Astrocyte (in vitro differentiated cells and primary cell): ENCODE measurements at regions not wholly inside any gene's neighbourhood (a gene's known extent, or its start where the extent isn't known, plus 50 kb on each side); places are given as distances from the start of the nearest gene placed in this dataset.

ENCODE experiments used
- DNase-seq: peaks from one replicate; pipeline ENCODE4 v3.0.0-alpha.2; 2010; ENCODE audit warnings: low read depth
- FAIRE-seq: peaks from 2 replicates; lab custom pipeline; 2011; peaks lifted over from hg19 to GRCh38; lab: Jason Lieb, UNC
- H2AFZ ChIP-seq: 2 replicates; pipeline ENCODE4 v1.6.0; 2012; ENCODE audit warnings: low read depth, low read length, inconsistent platforms
- H3K27ac ChIP-seq: 2 replicates; pipeline ENCODE4 v1.5.1; 2011; ENCODE audit warnings: low read depth, low read length, inconsistent platforms
- H3K27me3 ChIP-seq: 2 replicates; pipeline ENCODE4 v1.6.0; 2011; ENCODE audit warnings: low read length, inconsistent platforms; ENCODE audit not compliant: insufficient read depth
- H3K36me3 ChIP-seq: 2 replicates; pipeline ENCODE4 v1.5.1; 2011; ENCODE audit warnings: low read length, inconsistent platforms; ENCODE audit not compliant: insufficient read depth
- H3K4me1 ChIP-seq: 2 replicates; pipeline ENCODE4 v1.5.1; 2011; ENCODE audit warnings: low read length, inconsistent platforms; ENCODE audit not compliant: insufficient read depth
- H3K4me2 ChIP-seq: 2 replicates; pipeline ENCODE4 v1.6.0; 2012; ENCODE audit warnings: low read length, inconsistent platforms
- H3K4me3 ChIP-seq: 2 replicates; pipeline ENCODE4 v1.5.1; 2011; ENCODE audit warnings: low read depth, mild to moderate bottlenecking, low read length, inconsistent platforms; ENCODE audit not compliant: insufficient read depth
- H3K79me2 ChIP-seq: 2 replicates; pipeline ENCODE4 v1.6.0; 2012; ENCODE audit warnings: mild to moderate bottlenecking, low read length, inconsistent platforms; ENCODE audit not compliant: insufficient read depth
- H3K9ac ChIP-seq: 2 replicates; pipeline ENCODE4 v1.6.0; 2012; ENCODE audit warnings: mild to moderate bottlenecking, low read length, inconsistent platforms
- H3K9me3 ChIP-seq: 2 replicates; pipeline ENCODE4 v1.5.1; 2012; ENCODE audit warnings: low read depth, mild to moderate bottlenecking, low read length, inconsistent platforms; ENCODE audit not compliant: insufficient read depth
- H4K20me1 ChIP-seq: 2 replicates; pipeline ENCODE4 v1.6.0; 2012; ENCODE audit warnings: low read length, inconsistent platforms; ENCODE audit not compliant: insufficient read depth
- H3K27ac Mint-ChIP-seq: one replicate; pipeline ENCODE4 v1.8.0; 2021; ENCODE audit warnings: mild to moderate bottlenecking, mixed read lengths; ENCODE audit not compliant: unreplicated experiment
- H3K27me3 Mint-ChIP-seq: one replicate; pipeline ENCODE4 v1.8.0; 2021; ENCODE audit warnings: low read depth, mixed read lengths; ENCODE audit not compliant: unreplicated experiment
- H3K36me3 Mint-ChIP-seq: one replicate; pipeline ENCODE4 v1.8.0; 2021; ENCODE audit warnings: low read depth, mixed read lengths; ENCODE audit not compliant: unreplicated experiment
- H3K4me1 Mint-ChIP-seq: one replicate; pipeline ENCODE4 v1.8.0; 2021; ENCODE audit warnings: low read depth, mixed read lengths; ENCODE audit not compliant: unreplicated experiment
- H3K4me3 Mint-ChIP-seq: one replicate; pipeline ENCODE4 v1.8.0; 2021; ENCODE audit warnings: mild to moderate bottlenecking, moderate library complexity, mixed read lengths; ENCODE audit not compliant: unreplicated experiment
- H3K9me3 Mint-ChIP-seq: one replicate; pipeline ENCODE4 v1.8.0; 2021; ENCODE audit warnings: mild to moderate bottlenecking, mixed read lengths; ENCODE audit not compliant: unreplicated experiment
- EZH2 ChIP-seq: IDR thresholded peaks from 2 replicates; pipeline ENCODE4 v1.6.1; 2012; ENCODE audit warnings: mild to moderate bottlenecking, low read length, inconsistent platforms; ENCODE audit not compliant: insufficient read depth
- TF ChIP-seq, protein P1 (sequence below): IDR thresholded peaks from 2 replicates; pipeline ENCODE4 v1.5.1; 2011; ENCODE audit warnings: low read depth, mild to moderate bottlenecking, inconsistent platforms, low read length, moderate library complexity; ENCODE audit not compliant: insufficient read depth

GRCh38 chr6:29999416-29999815 is 57.1 kb downstream of the HLA-A start:
- H3K9me3 Mint-ChIP-seq: peaks cover 12% of the 10 kb centered on the region
- peaks cover 83% of the 10 kb centered on the region for H3K27me3 Mint-ChIP-seq
- no peak for FAIRE-seq
- no peak overlapping the region for H3K9ac ChIP-seq
- no peaks in the 10 kb centered on the region for H3K79me2 ChIP-seq
- H3K36me3 Mint-ChIP-seq: peaks cover 2% of the 10 kb centered on the region
- no peak for DNase-seq
- no peaks in the 10 kb centered on the region for H3K36me3 ChIP-seq
- no peak overlapping the region for H3K4me3 Mint-ChIP-seq
- no peaks in the 10 kb centered on the region for H3K27me3 ChIP-seq
- no peaks in the 10 kb centered on the region for H3K9me3 ChIP-seq
- H3K27ac ChIP-seq: no peak overlapping the region
- H2AFZ ChIP-seq: no peak overlapping the region
- no peaks in the 10 kb centered on the region for H3K4me1 Mint-ChIP-seq
- no peak overlapping the region for H3K27ac Mint-ChIP-seq
- no peaks in the 10 kb centered on the region for H3K4me1 ChIP-seq
- TF ChIP-seq, protein P1, sequence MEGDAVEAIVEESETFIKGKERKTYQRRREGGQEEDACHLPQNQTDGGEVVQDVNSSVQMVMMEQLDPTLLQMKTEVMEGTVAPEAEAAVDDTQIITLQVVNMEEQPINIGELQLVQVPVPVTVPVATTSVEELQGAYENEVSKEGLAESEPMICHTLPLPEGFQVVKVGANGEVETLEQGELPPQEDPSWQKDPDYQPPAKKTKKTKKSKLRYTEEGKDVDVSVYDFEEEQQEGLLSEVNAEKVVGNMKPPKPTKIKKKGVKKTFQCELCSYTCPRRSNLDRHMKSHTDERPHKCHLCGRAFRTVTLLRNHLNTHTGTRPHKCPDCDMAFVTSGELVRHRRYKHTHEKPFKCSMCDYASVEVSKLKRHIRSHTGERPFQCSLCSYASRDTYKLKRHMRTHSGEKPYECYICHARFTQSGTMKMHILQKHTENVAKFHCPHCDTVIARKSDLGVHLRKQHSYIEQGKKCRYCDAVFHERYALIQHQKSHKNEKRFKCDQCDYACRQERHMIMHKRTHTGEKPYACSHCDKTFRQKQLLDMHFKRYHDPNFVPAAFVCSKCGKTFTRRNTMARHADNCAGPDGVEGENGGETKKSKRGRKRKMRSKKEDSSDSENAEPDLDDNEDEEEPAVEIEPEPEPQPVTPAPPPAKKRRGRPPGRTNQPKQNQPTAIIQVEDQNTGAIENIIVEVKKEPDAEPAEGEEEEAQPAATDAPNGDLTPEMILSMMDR: no peak
- TF ChIP-seq EZH2: no peak
- H4K20me1 ChIP-seq: no peaks in the 10 kb centered on the region
- no peak overlapping the region for H3K4me3 ChIP-seq
- no peak overlapping the region for H3K4me2 ChIP-seq

- H3K9me3 ChIP-seq: no peaks in the 10 kb centered on the region
- H3K27me3 ChIP-seq: peaks cover 4% of the 10 kb centered on the region
- H2AFZ ChIP-seq: no peak overlapping the region
- no peaks in the 10 kb centered on the region for H3K36me3 ChIP-seq
- H3K4me1 ChIP-seq: no peaks in the 10 kb centered on the region
- Mint-ChIP-seq H3K4me1 (no peaks in the 10 kb centered on the region), H3K9me3 (peaks cover 12% of the 10 kb centered on the region), H3K4me3 (no peak overlapping the region), H3K27me3 (peaks cover 84% of the 10 kb centered on the region), H3K36me3 (peaks cover 2% of the 10 kb centered on the region), H3K27ac (no peak overlapping the region)
- no peak overlapping the region for H3K27ac ChIP-seq
- H4K20me1 ChIP-seq: no peaks in the 10 kb centered on the region
- no peak overlapping the region for H3K4me2 ChIP-seq
- H3K9ac ChIP-seq: no peak overlapping the region
- FAIRE-seq (no peak), DNase-seq (no peak)
- no peak for TF ChIP-seq EZH2
- TF ChIP-seq, protein P1: no peak
- no peaks in the 10 kb centered on the region for H3K79me2 ChIP-seq
- H3K4me3 ChIP-seq: no peak overlapping the region
These were observed 57.9 kb downstream of the HLA-A start for GRCh38 chr6:30000156-30000791.

GRCh38 chr6:30002871-30003270 is 58.2 kb upstream of the POLR1H start:
- Histone ChIP-seq H3K9ac (no peak overlapping the region), H3K27me3 (peaks cover 28% of the 10 kb centered on the region), H3K27ac (no peak overlapping the region), H3K36me3 (no peaks in the 10 kb centered on the region), H3K9me3 (no peaks in the 10 kb centered on the region), H3K4me2 (no peak overlapping the region), H2AFZ (no peak overlapping the region), H3K4me1 (no peaks in the 10 kb centered on the region), H4K20me1 (no peaks in the 10 kb centered on the region), H3K79me2 (no peaks in the 10 kb centered on the region), H3K4me3 (no peak overlapping the region)
- TF ChIP-seq, protein P1: no peak
- no peak for TF ChIP-seq EZH2
- DNase-seq (peak; percentile 4), FAIRE-seq (no peak)
- H3K27ac Mint-ChIP-seq: no peak overlapping the region
- peaks cover 1% of the 10 kb centered on the region for H3K4me1 Mint-ChIP-seq
- H3K9me3 Mint-ChIP-seq: peaks cover 5% of the 10 kb centered on the region
- H3K36me3 Mint-ChIP-seq: no peaks in the 10 kb centered on the region
- H3K4me3 Mint-ChIP-seq: no peak overlapping the region
- peaks cover 79% of the 10 kb centered on the region for H3K27me3 Mint-ChIP-seq
